Jurkat, Clone E6-1 (cell line): ENCODE measurements at regions not wholly inside any gene's neighbourhood (a gene's known extent, or its start where the extent isn't known, plus 50 kb on each side); places are given as distances from the start of the nearest gene placed in this dataset.
"Not testable (repeated sequence)": the region's sequence is repeated elsewhere in the genome, so short reads cannot be mapped to it uniquely, and the experiment has no call there.

Experiments used
- DNase-seq: peaks from one replicate; pipeline ENCODE4 v3.0.0-alpha.2; 2011; ENCODE audit warnings: low read depth, low spot score
- H3K4me3 ChIP-seq: 2 replicates; pipeline ENCODE4 v1.5.1; 2011; ENCODE audit warnings: mild to moderate bottlenecking, low read length, control low read depth, moderate library complexity

- no peak overlapping the region for H3K4me3 ChIP-seq
- no peak for DNase-seq
These were observed 52.8 kb upstream of the CLDN24 start for GRCh38 chr4:183374950-183375555.

GRCh38 chr4:183376381-183376780 is 54.2 kb upstream of the CLDN24 start:
- DNase-seq = no peak
- no peak overlapping the region for H3K4me3 ChIP-seq

- no peak for DNase-seq
- H3K4me3 ChIP-seq = no peak overlapping the region
These were observed 55.3 kb upstream of the CLDN24 start for GRCh38 chr4:183377491-183377890.

- not testable (repeated sequence) for H3K4me3 ChIP-seq
These were observed 56.1 kb upstream of the CLDN24 start for GRCh38 chr4:183378347-183378746.

GRCh38 chr4:183380901-183381300 is 58.7 kb upstream of the CLDN24 start:
- DNase-seq = no peak

More at GRCh38 chr4:183378347-183378746, 56.1 kb upstream of the CLDN24 start:
- DNase-seq = not testable (repeated sequence)

GRCh38 chr4:183383606-183384005 is 60.8 kb upstream of the CDKN2AIP start:
- no peak for DNase-seq
- no peak overlapping the region for H3K4me3 ChIP-seq

More at GRCh38 chr4:183380901-183381300, 58.7 kb upstream of the CLDN24 start:
- no peak overlapping the region for H3K4me3 ChIP-seq

GRCh38 chr4:183384516-183384915 is 59.9 kb upstream of the CDKN2AIP start:
- DNase-seq = no peak
- H3K4me3 ChIP-seq = no peak overlapping the region

- no peak for DNase-seq
- no peak overlapping the region for H3K4me3 ChIP-seq
These were observed 59.5 kb upstream of the CDKN2AIP start for GRCh38 chr4:183384983-183385382.

- H3K4me3 ChIP-seq = no peak overlapping the region
- DNase-seq = no peak
These were observed 56.4 kb upstream of the CDKN2AIP start for GRCh38 chr4:183388021-183388420.

- H3K4me3 ChIP-seq = no peak overlapping the region
- DNase-seq = no peak
These were observed 55.7 kb upstream of the CDKN2AIP start for GRCh38 chr4:183388777-183389176.

- no peak overlapping the region for H3K4me3 ChIP-seq
- DNase-seq = no peak
These were observed 54.1 kb upstream of the CDKN2AIP start for GRCh38 chr4:183390374-183390773.

- no peak for DNase-seq
- no peak overlapping the region for H3K4me3 ChIP-seq
These were observed 53.2 kb upstream of the CDKN2AIP start for GRCh38 chr4:183391204-183391603.

- DNase-seq = peak; percentile 47
- no peak overlapping the region for H3K4me3 ChIP-seq
These were observed 52.1 kb upstream of the CDKN2AIP start for GRCh38 chr4:183392377-183392776.

- no peak overlapping the region for H3K4me3 ChIP-seq
- DNase-seq = no peak
These were observed 51.0 kb upstream of the CDKN2AIP start for GRCh38 chr4:183393446-183393845.

- H3K4me3 ChIP-seq = no peak overlapping the region
- DNase-seq = no peak
These were observed 50.1 kb upstream of the CDKN2AIP start for GRCh38 chr4:183394166-183394951.
